ENCODE measurements at regions not wholly inside any gene's neighbourhood (a gene's known extent, or its start where the extent isn't known, plus 50 kb on each side); places are given as distances from the start of the nearest gene placed in this dataset.

- no peak for DNase-seq (ENCODE audit: low read depth)
Measured at GRCh38 chr3:6512172-6512800, 348.6 kb upstream of the GRM7 start.

DNA sequence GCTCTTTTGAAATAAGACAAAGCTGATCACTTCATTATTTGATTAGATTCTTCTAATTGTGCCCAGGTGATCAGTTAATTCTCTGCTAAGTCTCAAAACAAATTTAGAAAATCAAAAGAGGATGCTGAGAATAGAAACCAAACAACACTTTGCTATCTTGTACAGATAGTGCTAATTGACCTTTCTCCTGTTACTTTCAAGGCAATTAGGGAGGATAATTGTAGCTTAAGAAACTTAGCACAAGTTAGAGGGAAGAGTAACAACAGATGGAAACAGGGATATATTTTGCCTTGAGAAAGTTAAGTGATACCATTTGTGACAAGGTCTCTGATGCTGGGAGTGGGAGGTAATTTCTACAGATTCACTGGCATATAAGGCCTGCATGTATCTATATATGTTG is 344.8 kb upstream of the GRM7 start:
- no peak for DNase-seq (ENCODE audit: low read depth)

GRCh38 chr3:6516694-6517093 is 344.2 kb upstream of the GRM7 start:
- DNase-seq (ENCODE audit: low read depth) = no peak

- DNase-seq (ENCODE audit: low read depth) = no peak
Measured at GRCh38 chr3:6518709-6519345, 342.1 kb upstream of the GRM7 start.

GRCh38 chr3:6521369-6522113 is 339.4 kb upstream of the GRM7 start:
- DNase-seq (ENCODE audit: low read depth) = no peak

DNA sequence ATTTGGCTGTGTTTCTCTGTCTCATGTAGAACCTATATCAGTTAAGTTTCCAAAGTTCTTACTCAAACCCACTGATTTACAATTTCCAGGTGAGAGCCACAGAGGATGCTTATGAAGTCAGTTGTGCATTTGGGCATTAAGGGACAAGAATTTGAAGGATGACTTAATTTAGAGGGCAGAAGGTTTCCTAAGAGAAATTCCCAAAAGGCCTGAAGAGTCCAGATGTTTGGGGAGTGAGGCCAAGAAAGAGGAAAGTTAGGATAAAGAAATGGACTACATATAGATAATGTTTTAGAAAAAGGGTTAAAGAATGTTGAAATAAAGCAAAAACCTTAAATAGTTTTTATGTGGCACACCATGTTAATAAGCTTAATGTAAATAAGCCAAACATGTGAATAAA is 338.7 kb upstream of the GRM7 start:
- DNase-seq (ENCODE audit: low read depth) = no peak

DNA sequence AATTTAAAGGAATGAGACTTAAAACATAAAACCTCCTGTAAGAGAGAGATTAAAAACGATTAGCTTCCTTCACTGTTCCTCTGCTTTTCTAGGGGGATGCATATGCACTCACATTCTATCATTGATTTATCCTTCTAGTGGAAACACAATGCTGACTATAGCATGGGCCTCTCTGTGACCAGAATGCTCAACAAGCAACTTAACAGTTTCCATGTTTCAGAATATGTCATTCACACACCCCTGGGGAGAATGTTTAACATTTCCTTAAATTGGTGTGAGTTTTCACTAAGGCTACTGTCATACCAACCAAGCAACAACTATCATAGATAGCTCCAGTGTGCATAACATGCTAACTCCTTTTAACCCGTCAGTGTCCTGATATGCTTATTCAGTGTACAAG is 337.9 kb upstream of the GRM7 start:
- no peak for DNase-seq (ENCODE audit: low read depth)

DNA sequence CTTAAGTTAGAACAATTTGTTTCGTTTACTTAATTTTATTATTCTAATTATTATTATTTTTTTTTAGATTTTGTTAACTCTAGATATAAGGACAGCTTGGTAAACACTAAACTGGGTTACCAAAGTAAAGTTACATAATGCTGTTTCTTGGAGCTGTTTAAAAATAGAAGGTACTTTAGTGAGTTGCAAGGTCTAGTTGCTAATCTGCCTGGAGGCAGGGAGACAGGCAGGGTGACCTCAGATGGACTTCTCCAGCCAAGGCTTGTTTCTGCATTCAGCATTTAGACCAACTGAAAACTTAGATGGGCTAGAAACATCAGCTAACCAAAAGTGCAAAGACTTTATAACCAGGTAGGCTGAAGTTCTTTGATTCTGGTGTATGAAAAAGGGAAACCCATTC is 336.4 kb upstream of the GRM7 start:
- no peak for DNase-seq (ENCODE audit: low read depth)

DNA sequence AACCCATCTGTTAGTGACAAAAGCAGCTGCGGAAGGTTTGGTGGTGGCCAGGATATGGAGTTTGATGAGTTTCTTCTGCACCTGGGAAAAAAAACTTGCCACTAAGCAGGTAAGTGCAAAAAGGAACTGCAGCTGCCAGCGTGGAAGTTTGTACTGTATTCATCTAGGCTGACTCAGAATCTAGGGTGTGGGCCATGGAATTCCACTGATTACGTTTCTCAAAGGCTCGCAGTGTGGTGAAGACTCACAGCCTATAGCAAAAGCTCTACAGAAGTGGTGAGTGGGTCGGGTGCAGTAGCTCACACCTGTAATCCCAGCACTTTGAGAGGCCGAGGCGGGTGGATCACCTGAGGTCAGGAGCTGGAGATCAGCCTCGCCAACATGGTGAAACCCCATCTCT is 334.6 kb upstream of the GRM7 start:
- DNase-seq (ENCODE audit: low read depth) = no peak

DNA sequence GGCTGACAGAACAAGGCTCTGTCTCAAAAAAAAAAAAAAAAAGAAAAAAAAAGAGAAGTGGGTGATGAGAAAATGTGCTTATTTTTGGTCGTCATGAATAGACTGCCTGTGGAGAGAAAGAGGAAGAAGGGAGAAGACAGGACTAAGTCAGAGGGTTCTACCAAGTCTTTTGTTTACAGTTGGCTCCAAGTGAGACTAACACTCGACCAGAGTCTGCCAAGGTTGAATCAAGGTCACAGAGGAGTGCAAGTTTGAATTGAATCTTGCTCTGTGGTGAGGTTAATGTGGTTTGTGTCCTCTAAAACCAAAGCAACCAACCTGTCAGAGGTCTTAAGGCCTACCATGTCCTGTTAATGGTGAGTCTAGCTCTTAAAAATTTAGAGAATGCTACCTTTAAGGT is 334.1 kb upstream of the GRM7 start:
- DNase-seq (ENCODE audit: low read depth) = no peak

DNA sequence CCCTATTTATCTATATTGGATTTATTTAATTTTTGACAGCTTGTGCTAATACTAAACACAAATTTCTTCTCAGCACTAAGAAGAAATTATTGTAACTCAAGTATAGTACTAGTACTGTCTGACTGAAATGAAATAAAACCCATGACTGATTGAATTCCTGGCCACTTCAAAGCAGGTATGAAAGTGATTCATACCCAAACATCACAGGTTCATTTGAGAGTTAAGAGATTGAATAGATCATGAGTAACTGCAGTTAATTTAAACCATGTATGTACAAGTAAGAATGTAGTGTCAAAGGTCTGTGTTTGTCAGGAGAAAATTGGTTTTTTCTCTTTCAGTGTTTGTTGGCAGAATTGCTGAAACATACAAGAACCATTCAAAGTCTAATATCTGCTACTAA is 332.0 kb upstream of the GRM7 start:
- no peak for DNase-seq (ENCODE audit: low read depth)

- no peak for DNase-seq (ENCODE audit: low read depth)
Measured at GRCh38 chr3:6531153-6531552, 329.8 kb upstream of the GRM7 start.

DNA sequence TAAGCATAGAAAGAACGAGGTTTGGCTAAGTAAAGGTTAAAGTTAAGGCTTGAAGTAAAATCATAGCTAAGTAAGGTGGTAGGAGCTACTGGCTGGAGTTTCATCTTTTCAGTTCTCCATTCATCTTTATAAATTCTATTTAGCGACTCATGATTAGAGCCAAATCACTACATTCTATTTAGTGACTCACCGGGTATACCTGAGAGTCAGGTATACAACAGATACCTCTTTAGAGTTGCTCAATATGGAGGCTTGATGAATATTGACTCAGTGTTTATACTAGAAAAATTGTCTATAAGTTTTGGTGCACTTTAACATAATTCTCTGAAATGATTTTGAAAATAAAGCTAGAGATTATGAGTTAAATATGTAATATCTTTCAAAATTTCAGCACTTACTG is 328.8 kb upstream of the GRM7 start:
- DNase-seq (ENCODE audit: low read depth) = no peak

DNA sequence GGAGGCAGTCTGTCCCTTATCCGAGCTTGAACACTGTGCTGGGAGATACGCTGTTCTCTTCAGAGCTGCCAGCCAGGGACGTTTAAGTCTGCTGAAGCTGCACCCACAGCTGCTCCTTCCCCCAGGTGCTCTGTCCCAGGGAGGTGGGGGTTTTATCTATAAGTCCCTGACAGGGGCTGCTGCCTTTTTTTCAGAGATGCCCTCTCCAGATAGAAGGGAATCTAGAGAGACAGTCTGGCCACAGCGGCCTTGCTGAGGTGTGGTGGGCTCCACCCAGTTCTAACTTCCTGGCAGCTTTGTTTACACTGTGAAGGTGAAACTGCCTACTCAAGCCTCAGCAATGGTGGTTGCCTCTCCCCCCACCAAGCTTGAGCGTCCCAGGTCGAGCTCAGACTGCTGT is 319.9 kb upstream of the GRM7 start:
- no peak for DNase-seq (ENCODE audit: low read depth)

DNA sequence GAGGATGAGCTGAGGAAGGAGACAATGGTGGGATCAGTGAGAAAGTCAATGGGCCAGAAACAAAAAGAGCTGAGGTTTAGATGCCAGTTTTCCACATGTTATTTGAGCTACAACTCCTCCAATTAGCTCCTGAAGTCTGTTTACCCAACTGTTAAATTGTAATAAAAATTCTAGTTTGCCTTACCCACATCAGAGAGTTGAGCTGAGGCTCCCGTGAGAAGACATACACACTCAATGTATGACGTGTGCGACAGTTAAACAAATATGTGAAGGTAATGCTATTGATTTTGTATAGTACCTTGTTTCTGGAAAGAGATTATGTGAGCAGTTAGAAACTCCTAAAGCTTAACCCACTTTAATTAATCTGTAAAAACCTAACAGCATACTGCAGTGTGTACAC is 318.1 kb upstream of the GRM7 start:
- DNase-seq (ENCODE audit: low read depth) = no peak

GRCh38 chr3:6549296-6549695 is 311.6 kb upstream of the GRM7 start:
- DNase-seq (ENCODE audit: low read depth) = no peak

GRCh38 chr3:6551165-6551564 is 309.8 kb upstream of the GRM7 start:
- DNase-seq (ENCODE audit: low read depth) = no peak

DNA sequence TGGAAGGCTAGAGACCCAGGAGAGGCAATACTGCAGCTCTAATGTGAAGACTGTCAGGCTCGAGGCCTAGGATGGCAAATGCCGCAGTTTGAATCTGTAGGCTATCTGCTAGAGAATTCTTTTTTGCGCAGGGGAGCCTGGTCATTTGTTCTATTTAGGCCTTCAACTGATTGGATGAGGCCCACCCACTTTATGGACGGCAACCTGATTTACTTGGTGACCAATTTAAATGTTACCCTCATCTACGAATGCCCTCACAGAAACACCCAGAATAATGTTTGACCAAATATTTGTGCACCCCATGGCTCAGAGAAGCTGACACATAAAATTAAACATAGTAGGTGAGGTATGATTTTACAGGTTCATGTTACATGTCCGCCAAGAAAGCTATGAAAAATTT is 300.7 kb upstream of the GRM7 start:
- no peak for DNase-seq (ENCODE audit: low read depth)

GRCh38 chr3:6567241-6567640 is 293.7 kb upstream of the GRM7 start:
- DNase-seq (ENCODE audit: low read depth) = no peak

GRCh38 chr3:6568999-6569493 is 291.9 kb upstream of the GRM7 start:
- DNase-seq (ENCODE audit: low read depth) = no peak

GRCh38 chr3:6571448-6571847 is 289.5 kb upstream of the GRM7 start:
- no peak for DNase-seq (ENCODE audit: low read depth)

DNA sequence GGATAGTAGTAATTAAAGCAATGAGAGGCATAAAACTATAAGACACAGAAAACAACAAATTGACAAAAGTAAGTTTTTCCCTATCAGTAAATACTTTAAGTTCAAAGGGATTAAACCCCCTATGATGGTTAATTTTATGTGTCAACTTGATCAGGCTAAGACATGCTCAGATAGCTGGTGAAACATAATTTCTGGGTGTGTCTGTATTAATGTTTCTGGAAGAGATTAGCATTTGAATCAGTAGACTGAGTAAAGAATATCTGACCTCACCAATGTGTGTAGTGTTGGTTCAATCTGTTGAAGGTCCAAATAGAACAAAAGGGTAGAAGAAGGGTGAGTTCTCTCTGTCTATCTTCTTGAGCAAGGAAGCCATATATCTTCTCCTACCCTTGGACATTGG is 283.3 kb upstream of the GRM7 start:
- DNase-seq (ENCODE audit: low read depth) = no peak

DNA sequence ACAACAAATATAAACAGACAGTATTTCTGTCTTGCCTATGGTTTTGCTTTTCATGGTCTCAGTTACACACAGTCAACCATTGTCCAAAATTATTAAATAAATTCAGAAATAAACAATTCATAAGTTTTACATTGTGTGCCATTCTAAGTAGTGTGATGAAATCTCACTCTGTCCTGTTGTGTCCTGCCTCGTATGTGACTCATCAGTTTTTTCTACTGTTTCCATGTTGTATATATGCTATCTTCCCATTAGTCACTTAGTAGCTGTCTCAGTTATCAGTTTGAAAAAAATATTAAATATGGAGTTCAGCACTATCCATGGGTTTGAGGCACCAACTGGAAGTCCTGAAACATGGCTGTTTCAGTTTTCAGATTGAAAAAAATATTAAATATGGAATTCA is 282.4 kb upstream of the GRM7 start:
- no peak for DNase-seq (ENCODE audit: low read depth)

DNA sequence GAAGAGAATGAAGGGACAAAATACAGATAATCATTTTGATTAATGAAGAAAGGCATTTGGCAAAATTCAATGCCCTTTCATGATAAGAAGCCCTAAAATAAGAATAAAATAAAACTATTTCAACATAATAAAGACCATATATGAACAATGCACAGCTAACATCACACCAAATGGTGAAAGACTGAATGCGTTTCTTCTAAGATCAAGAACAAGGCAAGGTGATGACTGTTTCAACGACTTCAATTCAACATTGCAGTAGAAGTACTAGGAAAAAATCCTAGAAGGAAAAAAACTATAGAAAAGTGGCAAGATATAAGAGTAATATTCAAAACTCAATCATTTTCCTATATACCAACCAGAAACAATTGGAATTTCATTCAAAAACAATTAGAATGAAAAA is 280.1 kb upstream of the GRM7 start:
- DNase-seq (ENCODE audit: low read depth) = no peak
